Retinal pigment epithelial cell (primary cell): ENCODE measurements at regions not wholly inside any gene's neighbourhood (a gene's known extent, or its start where the extent isn't known, plus 50 kb on each side); places are given as distances from the start of the nearest gene placed in this dataset.

ENCODE experiments used
- DNase-seq: peaks from one replicate; pipeline ENCODE4 v3.0.0-alpha.2; 2010; ENCODE audit warnings: low read depth
- H3K4me3 ChIP-seq: 2 replicates; pipeline ENCODE4 v1.5.1; 2011; ENCODE audit warnings: mild to moderate bottlenecking, low read length, control low read depth, moderate library complexity
- TF ChIP-seq, protein P1 (sequence below): conservative IDR thresholded peaks from 2 replicates; pipeline ENCODE4 v1.5.1; 2011; ENCODE audit warnings: low read depth, low read length, control low read depth, inconsistent platforms

DNA sequence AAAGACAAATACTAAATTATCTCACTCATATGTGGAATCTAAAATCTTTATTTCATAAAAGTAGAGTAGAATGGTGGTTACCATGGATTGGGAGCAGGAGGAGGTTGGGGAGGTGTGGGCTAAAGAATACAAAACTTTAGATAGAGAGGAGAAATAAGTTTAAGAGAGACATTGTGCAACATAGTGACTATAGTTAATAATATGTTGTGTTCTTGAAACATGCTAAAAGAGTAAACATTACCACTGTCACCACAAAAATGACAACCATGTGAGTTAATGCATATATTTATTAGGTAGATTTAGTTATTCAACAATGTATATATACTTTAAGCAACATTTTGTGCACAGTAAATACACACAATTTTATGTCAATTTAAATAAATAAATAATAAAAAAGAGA lies 128.5 kb upstream of the COL3A1 start:
- TF ChIP-seq, protein P1, sequence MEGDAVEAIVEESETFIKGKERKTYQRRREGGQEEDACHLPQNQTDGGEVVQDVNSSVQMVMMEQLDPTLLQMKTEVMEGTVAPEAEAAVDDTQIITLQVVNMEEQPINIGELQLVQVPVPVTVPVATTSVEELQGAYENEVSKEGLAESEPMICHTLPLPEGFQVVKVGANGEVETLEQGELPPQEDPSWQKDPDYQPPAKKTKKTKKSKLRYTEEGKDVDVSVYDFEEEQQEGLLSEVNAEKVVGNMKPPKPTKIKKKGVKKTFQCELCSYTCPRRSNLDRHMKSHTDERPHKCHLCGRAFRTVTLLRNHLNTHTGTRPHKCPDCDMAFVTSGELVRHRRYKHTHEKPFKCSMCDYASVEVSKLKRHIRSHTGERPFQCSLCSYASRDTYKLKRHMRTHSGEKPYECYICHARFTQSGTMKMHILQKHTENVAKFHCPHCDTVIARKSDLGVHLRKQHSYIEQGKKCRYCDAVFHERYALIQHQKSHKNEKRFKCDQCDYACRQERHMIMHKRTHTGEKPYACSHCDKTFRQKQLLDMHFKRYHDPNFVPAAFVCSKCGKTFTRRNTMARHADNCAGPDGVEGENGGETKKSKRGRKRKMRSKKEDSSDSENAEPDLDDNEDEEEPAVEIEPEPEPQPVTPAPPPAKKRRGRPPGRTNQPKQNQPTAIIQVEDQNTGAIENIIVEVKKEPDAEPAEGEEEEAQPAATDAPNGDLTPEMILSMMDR = no peak
- DNase-seq = no peak

DNA sequence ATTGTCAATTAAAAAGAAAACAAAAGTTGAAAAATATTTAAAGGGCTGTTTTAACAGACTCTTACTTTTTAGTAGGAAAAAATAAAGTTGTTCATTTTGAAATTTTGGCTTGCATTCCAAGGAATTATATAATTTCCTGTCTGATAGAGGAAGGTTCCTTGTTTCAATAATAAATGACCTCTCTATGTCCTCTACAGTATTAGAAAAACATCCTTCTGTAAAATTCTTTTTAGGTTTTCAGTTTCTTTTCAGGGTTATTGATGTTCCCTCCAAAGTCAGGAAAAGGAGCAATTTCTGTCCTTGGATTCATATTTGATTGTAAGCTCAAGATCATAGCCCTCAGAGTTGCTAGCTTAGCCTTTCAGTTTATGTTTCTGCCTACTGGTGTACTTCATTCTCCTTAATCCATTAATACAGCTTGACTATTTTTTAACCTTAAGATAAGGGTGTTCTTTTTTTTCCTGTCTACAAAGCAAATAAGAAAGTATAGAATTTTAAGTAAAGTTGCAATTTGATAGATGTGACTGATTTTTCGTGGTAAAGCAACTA lies 125.2 kb upstream of the COL3A1 start:
- TF ChIP-seq, protein P1 = no peak
- no peak for DNase-seq
- H3K4me3 ChIP-seq = no peak overlapping the region

More for the DNA sequence above, 128.5 kb upstream of the COL3A1 start:
- H3K4me3 ChIP-seq = no peak overlapping the region

DNA sequence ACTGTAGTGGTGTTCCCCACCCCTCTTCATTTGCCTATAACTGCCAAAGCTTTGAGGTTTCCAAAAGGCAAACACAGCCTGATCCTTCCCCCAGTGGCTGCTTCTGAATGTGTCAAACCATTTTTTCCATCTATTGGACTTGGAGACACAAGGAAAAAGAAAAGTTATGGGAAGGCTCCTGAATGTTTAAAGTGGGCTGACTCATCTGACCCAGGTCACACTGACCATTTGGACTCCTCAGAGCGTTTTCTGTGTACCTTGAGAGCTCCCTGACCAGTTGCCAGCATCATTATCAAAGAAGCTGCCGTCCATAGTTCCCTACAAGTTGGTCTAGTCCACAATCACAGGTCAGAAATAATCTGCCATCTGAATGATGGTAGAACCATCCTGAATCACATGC lies 123.4 kb upstream of the COL3A1 start:
- H3K4me3 ChIP-seq = no peak overlapping the region
- DNase-seq = no peak
- TF ChIP-seq, protein P1 = no peak

DNA sequence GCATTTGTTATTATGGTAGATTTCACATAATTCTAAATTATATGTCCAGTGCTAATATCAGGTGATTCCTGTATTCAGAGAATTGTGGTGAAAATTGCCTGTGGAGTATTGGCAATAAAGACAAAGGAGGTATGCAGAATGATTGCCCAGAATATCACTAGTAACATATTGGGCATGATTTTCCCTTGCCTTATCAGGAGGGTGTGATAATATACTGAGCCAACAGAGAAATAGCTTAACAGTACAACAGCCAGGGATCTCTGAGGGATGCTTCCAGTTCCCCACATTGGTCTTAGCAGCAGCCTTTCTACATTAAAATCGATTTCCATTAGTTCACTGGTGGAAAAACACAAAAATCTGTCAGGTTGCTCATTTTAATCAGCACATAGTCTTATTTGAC lies 122.9 kb upstream of the COL3A1 start:
- H3K4me3 ChIP-seq = no peak overlapping the region
- DNase-seq = no peak
- TF ChIP-seq, protein P1 = no peak

DNA sequence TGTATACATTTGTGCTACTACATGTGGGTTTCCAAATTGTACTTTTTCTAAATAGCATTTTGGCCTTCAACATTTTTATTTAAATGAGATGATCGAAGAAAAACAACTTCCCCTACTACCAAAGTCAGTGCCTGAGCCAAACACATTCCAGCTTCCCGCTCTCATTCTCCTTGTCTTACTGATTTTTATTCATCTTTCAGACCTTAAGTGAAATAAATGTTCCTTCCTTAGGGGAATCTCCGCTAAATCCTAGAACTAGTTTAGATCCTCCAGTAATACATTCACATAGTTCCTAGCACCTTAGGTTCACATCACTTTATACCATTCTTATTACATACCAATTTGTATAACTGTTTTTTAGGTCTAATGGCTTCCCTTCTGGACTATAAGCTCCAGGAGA lies 122.3 kb upstream of the COL3A1 start:
- DNase-seq = no peak
- no peak overlapping the region for H3K4me3 ChIP-seq
- TF ChIP-seq, protein P1 = no peak

DNA sequence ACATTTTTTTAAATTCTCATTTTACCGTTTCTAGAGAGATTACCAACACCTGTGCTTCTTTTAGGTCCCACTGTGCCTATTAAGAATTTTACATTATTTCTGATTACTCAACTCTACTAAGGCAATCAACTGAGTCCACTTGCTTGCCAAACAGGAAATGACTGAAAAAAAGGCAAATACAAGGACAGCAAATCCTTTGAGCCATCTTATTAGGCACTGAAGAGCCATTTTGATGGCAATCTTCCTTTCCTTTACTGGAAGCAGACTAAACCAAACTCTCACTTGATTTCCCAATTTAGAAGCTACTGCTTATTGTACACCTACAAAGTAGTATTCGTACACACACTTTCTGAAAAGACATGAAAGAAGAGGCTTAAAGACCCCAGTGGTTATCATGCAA lies 121.4 kb upstream of the COL3A1 start:
- no peak for DNase-seq
- TF ChIP-seq, protein P1 = no peak
- H3K4me3 ChIP-seq = no peak overlapping the region

DNA sequence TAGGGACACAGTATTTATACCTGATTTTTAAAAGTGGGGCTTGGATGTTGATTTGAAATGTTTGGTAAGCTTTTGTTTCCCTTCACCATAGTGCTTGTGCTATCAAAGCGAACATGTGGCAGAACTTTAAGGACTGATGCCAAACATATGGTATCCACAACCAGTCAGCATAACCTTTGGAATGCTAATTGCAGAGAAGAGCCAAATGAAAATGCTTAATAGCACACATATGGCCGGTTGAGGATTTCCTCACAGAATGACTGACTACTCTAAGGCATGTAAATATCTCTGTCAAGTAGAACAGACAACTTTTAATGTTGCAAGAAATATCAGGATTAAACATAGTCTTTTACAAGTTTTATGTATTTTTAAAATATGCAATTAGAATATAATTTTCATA lies 120.9 kb upstream of the COL3A1 start:
- TF ChIP-seq, protein P1 = no peak
- DNase-seq = no peak
- H3K4me3 ChIP-seq = no peak overlapping the region
